ENCODE measurements at regions not wholly inside any gene's neighbourhood (a gene's known extent, or its start where the extent isn't known, plus 50 kb on each side); places are given as distances from the start of the nearest gene placed in this dataset.
"Not testable (repeated sequence)": the region's sequence is repeated elsewhere in the genome, so short reads cannot be mapped to it uniquely, and the experiment has no call there.

GRCh38 chr3:177807150-177807875 is 610.0 kb upstream of the TBL1XR1 start:
- no peak for DNase-seq

DNA sequence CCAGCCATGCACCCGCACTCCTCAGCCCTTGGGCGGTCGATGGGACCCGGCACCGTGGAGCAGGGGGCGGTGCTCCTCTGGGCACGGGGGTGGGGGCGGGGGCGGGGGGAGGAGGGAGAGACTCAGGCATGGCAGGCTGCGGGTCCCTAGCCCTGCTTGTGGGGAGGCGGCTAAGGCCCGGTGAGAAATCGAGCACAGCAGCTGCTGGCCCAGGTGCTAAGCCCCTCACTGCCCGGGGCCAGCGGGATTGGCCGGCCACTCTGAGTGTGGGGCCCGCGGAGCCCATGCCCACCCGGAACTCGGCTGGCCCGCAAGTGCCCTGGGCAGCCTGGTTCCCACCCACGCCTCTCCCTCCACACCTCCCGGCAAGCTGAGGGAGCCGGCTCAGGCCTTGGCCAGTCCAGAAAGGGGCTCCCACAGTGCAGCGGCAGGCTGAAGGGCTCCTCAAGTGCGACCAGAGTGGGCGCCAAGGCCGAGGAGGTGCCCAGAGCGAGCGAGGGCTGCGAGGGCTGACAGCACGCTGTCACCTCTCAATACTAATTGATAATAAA is 611.7 kb upstream of the TBL1XR1 start:
- DNase-seq = not testable (repeated sequence)

DNA sequence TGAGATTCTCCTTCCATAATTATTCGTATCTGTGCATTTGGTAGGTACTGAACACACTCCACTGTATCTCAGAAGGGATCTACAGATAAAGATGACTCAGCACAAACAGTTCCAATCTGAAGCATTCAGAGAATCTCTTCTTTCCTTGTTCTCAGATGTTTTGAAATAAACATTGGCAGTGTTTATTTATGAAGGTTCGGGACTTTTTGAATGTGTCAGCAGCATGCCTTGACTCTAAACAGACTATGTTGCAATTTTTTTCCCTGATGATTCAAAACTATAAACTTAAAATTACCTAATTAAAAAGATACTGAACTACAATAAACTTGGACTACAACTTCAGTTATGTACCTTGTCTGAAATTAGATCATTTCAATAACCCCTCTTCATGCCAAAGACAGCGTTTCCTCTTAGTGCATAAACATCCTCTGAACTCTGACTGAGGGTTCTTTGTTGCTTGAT is 612.9 kb upstream of the TBL1XR1 start:
- no peak for DNase-seq

DNA sequence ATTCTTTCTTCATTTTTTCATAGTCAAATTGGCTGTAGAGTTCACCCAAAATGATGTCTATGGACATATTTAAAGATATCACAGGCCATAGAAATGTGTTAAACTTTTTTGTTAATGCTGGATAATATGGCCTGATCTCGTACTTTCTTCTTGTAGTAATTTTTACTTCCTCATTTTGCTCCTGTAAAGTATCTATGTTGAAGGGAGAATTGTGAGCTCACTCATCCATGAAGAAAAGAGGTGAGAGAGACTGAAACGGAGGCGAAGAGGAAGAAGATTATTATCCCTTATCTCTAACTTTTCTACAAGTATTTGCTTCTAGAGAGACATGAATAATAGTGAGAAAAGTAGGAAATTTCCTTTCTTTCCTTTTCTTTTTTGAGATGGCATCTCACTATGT is 613.8 kb upstream of the TBL1XR1 start:
- no peak for DNase-seq

- no peak for DNase-seq
These were observed 614.6 kb upstream of the TBL1XR1 start for GRCh38 chr3:177811835-177812234.

DNA sequence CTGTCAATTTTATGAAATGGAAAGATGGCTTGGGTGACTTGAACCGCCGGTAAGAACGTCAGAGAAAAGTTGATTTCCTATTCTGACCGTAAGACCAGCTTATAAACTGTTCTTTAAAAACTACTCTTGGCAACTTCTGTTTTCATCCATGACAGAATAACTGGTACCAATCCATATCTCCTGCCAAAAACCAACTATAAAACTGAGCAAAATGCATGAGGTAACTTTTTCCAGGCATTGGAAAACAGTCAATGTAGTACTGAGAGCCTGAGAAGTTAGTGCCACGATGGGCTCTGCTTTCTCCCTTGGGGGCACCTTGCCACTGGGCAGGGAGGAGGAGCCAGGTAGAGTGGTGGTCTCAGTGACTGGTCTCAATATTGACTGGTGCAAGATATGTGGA is 615.2 kb upstream of the TBL1XR1 start:
- DNase-seq = no peak

DNA sequence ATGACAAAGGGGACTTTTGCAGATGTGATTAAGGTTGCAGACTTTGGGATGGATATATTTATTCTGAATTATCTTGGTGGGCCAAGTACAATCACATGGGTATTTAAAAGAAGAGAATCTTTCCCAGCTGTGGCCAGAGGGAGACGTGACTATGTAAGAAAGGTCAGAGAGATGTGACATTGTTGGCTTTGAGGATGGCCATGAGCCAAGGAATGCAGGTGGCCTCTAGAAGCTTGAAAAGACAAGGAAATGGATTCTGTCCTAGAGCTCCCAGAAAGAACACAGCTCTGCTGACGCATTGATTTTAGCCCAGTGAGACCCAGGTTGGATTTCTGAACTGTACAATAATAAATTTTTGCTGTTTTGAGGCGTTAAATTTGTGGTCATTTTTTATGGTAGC is 616.0 kb upstream of the TBL1XR1 start:
- no peak for DNase-seq

- no peak for DNase-seq
These were observed 619.5 kb upstream of the TBL1XR1 start for GRCh38 chr3:177816667-177817208.

GRCh38 chr3:177817751-177818150 is 620.5 kb upstream of the TBL1XR1 start:
- no peak for DNase-seq

DNA sequence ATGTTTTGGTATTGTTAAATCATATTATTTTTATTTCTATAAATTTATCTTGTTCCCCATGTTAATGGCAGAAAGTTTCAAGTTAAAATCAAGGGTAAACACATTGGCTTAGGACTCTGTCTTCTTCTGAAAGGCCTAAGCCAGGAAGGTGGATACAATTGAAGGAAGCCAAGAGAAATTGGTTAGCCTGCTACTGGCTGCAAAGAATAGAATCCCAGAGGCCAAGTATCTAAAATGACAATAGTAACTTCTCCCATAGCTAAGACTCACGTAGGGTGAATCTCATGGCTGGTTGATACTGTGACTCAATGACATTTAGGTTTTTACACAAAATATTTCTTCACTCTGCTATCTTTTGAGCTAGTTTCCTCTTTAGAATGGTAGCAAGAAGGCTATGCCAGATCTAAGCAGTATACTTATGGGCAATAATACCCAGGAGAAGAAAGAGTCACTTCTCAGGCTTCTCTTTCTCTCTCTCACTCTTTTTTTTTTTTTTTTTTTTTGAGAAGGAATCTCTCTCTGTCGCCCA is 621.5 kb upstream of the TBL1XR1 start:
- no peak for DNase-seq

- DNase-seq = no peak
These were observed 623.5 kb upstream of the TBL1XR1 start for GRCh38 chr3:177820683-177821316.

DNA sequence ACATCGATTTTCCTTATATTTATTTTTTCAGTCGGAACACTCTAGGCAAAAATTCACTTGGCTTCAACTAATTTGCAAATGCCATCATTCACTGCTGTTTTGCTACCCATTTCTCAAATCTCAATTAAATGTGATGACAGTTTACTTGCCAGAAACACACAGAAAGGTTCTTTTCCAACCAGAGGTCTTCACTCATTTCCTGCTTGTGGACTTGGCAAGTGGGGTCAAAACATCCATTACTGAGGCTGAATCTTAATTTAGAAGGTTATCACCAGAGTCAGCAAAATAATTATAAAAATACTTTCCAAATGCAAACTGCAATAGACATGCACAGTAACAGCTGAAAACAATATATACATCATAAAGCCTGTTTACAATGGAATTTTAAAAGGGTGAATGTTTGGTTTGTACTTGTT is 625.4 kb upstream of the TBL1XR1 start:
- DNase-seq = no peak

DNA sequence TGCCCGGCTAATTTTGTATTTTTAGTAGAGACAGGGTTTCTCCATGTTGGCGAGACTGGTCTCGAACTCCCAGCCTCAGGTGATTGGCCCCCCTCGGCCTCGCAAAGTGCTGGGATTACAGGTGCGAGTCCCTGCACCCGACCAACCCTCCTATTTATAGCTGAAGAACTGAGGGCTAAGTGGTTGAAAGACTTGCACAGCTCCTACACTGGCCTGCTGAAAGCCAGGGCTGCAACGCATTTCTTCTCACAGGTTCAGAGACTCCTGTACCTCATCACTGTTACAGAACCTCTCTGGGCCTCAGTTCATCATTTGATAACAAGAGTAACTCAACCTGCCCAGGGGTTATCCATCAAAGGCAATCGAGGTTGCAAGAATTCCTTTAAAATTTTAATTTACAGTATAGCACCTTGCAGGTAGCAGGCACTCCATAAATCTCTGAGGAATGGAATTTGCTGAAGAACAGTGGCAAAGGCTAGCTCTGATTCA is 626.5 kb upstream of the TBL1XR1 start:
- no peak for DNase-seq

DNA sequence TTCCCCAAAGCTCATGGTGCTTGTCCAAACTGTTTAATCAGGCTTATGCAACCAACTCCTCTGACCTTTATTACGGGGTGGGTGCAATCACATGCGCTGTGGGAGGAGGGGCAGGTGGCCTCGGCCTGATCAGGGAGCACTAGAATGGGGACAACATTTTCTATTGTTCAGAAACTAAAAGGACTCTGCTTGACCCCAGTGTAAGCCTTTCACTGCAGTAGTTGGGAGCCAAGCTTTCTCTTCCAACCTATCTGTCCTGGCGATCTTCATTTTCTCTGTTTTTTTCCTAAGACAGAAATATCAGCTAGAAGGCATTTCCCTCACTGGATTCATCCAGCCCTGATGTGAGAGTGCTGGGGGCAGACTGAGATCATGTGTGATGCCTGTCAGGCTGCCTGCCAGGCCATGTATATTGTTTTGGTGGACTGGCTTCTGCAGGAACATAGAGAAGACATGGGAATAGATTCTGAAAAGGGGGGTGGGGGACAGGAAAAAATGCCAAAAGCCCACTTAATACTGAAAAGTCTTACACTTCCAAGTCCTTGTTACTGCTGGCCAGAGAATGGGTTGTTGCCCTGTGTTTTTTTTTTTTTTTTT is 627.0 kb upstream of the TBL1XR1 start:
- DNase-seq = no peak

DNA sequence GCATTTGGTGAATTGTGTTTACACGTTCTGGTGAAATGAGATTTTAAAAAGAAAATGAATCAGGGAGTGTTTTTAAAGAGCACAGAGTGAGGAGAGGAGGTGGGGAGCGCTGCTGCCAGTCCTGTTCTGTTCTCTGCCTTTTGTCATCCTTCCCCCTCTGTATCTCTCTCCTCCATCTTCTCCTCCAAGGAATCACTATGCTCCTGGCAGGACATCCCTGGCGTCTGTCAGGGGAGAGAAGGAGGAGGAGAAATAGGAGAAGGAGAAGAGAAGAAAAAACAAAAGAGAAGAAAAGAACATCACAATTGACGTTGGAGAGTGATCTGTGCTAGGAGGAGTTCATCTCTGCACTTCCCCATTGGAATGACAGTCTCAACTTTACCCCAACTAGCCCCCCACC is 627.6 kb upstream of the TBL1XR1 start:
- no peak for DNase-seq

DNA sequence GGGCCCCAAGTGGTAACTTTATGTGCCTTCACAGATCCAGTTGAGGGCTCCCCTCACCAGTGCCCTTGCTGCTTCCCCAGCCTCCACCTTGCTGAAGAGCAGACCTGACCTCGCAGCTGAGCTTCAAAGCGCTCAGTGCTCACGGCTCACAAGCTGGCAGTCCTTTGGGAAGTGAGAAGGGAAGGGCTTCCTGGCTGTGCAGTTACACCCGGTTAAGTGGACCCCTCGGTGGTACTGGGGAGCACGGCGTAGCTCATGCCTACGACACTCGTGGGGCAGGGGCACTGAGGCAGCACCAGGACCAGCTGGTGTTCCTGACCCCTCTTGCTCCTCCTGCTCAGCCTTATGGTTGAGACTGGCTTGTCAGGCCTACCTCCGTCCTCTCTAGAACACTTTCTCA is 629.0 kb upstream of the TBL1XR1 start:
- no peak for DNase-seq

DNA sequence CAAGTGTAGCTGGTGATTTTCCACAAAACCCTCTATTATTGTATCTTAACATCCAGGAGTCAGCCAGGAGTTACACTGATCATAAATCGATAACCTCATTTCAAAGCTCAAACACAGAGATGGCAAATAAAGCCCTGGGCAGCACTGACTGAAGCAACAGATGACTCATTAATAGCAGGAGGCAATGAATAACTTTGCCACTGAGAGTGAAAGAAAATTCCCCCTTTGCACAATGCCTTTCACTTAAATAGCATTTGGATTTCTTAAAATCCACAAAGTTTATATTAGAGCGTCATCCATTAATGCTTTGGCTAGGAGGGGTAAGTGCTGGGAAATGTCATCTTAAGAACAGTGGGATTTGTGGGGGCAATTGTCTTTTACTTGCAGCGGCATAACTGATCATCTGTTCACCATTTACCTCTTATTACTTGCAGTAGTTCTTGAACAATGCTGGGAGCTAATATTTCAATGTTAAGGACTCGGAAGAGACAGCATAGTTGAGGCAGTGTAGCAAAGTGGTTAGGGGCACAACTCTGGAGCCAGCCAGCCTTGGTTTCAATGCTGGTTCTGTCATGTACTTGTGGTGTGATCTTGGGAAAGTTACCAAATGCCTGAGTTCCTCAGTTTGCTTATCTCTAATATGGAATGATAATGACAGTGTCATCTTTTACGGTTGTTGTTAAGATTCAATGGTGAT is 630.4 kb upstream of the TBL1XR1 start:
- no peak for DNase-seq

GRCh38 chr3:177828208-177828565 is 630.9 kb upstream of the TBL1XR1 start:
- DNase-seq = no peak

DNA sequence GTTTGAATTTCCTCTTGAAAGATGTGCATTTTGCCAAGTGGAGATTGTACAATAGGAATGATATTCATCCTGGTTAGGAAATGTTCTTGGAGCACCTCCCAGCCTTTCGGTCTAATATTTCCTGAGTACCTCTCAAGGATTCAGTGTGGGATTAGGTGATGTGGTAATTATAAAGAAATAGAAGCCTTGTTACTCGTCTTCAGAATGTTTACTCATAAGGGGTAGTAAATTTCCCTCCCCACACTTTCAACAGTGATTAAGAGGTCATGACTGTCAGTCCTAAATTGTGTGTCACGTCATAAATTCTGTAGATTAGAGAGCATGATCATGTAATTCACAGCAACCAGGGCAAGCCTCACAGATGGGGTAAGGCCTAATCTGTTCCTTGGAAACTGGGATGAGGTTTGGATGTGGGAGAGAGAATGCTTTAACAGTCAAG is 633.1 kb upstream of the TBL1XR1 start:
- no peak for DNase-seq

- no peak for DNase-seq
These were observed 634.1 kb upstream of the TBL1XR1 start for GRCh38 chr3:177831361-177831760.

- peak; percentile 43 for DNase-seq
These were observed 635.6 kb upstream of the TBL1XR1 start for GRCh38 chr3:177832880-177833279.

- DNase-seq = no peak
These were observed 636.0 kb upstream of the TBL1XR1 start for GRCh38 chr3:177833332-177833731.

DNA sequence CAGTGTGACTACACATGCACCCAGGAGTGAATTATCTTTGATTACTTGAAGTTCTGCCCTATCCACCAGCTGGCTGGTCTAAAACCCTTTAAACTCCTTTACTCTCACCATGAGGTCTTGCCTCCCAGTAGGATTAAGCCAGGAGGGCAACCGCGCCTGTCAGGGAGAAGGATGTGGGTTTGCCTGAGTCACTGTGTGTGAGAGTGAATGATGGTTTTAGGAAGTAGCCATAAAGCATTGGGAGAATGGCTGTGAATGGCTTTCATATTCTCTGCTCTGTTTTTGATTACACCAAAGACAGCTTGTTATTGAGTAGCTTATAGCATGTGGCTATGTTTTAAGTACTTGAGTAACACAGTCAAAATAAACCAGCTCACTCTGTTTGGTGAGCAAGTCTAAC is 637.7 kb upstream of the TBL1XR1 start:
- no peak for DNase-seq

All from NCI-H1694 (cell line).